Upper lobe of right lung (tissue), 1 donor: ENCODE measurements at regions not wholly inside any gene's neighbourhood (a gene's known extent, or its start where the extent isn't known, plus 50 kb on each side); places are given as distances from the start of the nearest gene placed in this dataset. TPM values are rescaled to one million over a fixed set of nuclear protein-coding genes. Genes with fewer than 3 reads are reported as not detected.

ENCODE experiments used
- ATAC-seq: fragments of 200-7000 bp; cut with Tn5 transposase; one replicate; pipeline ENCODE4 v1.9.1; 2020; ENCODE audit warnings: mild to moderate bottlenecking, moderate library complexity
- DNase-seq: peaks from one replicate; pipeline ENCODE4 v3.0.0-alpha.2; 2020
- H3K27ac ChIP-seq: fragments of 200-600 bp; one replicate; pipeline ENCODE4 v1.8.0; 2022
- H3K27me3 ChIP-seq: fragments of 200-600 bp; one replicate; pipeline ENCODE4 v1.8.0; 2022; ENCODE audit warnings: mild to moderate bottlenecking
- H3K36me3 ChIP-seq: fragments of 200-600 bp; one replicate; pipeline ENCODE4 v1.8.0; 2022
- H3K4me1 ChIP-seq: fragments of 200-600 bp; one replicate; pipeline ENCODE4 v1.8.0; 2022
- H3K4me3 ChIP-seq: fragments of 200-600 bp; one replicate; pipeline ENCODE4 v1.8.0; 2022; ENCODE audit warnings: mild to moderate bottlenecking
- H3K9me3 ChIP-seq: fragments of 200-600 bp; one replicate; pipeline ENCODE4 v1.8.0; 2022
- intact Hi-C: fragments of 100-400 bp; cut with DNase I; formaldehyde crosslinking; loops from one replicate; pipeline ENCODE4 v1.11.0; 2022
- microRNA-seq: library from miRNA; unstranded; fragments of <30 nt; microRNA quantifications from one replicate; pipeline ENCODE4 v1.2.0, GENCODE V29; 2020; ENCODE audit warnings: borderline microRNAs expressed
- TF ChIP-seq, protein P1 (sequence below): fragments of 200-600 bp; IDR thresholded peaks from one replicate; pipeline ENCODE4 v1.8.0; 2022; ENCODE audit warnings: antibody characterized with exemption
- donor health status: DM: no; HTN: yes; CAD: no; lungs with severe emphysema.

DNA sequence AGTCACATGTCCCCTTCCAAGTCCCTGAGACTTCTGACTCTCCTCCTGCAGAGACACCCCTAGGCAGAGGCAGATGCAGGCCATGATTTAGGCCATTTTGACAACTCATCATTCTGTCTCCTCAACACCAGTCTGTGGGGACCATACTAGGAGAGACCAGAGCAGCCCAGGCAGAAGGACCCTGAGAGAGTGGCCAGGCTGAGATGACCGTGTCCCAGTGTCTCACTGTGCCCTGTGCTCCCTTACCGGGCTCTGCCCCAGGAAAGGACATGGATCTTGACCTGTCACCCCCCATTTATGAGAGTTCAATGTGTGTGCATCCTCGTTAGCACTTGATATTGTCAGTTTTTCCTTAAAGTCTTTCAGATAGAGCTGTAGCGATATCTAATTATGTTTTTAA is 52.4 kb upstream of the IGLL5 start:
- H3K9me3 ChIP-seq: no peaks in the 10 kb centered on the region
- no peak for DNase-seq
- H3K4me1 ChIP-seq: no peaks in the 10 kb centered on the region
- TF ChIP-seq, protein P1, sequence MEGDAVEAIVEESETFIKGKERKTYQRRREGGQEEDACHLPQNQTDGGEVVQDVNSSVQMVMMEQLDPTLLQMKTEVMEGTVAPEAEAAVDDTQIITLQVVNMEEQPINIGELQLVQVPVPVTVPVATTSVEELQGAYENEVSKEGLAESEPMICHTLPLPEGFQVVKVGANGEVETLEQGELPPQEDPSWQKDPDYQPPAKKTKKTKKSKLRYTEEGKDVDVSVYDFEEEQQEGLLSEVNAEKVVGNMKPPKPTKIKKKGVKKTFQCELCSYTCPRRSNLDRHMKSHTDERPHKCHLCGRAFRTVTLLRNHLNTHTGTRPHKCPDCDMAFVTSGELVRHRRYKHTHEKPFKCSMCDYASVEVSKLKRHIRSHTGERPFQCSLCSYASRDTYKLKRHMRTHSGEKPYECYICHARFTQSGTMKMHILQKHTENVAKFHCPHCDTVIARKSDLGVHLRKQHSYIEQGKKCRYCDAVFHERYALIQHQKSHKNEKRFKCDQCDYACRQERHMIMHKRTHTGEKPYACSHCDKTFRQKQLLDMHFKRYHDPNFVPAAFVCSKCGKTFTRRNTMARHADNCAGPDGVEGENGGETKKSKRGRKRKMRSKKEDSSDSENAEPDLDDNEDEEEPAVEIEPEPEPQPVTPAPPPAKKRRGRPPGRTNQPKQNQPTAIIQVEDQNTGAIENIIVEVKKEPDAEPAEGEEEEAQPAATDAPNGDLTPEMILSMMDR: no peak
- no peak for ATAC-seq
- peaks cover 3% of the 10 kb centered on the region for H3K27me3 ChIP-seq
- no peak overlapping the region for H3K27ac ChIP-seq
- no peaks in the 10 kb centered on the region for H3K36me3 ChIP-seq
- intact Hi-C loops: no loop called here
- H3K4me3 ChIP-seq: no peak overlapping the region

DNA sequence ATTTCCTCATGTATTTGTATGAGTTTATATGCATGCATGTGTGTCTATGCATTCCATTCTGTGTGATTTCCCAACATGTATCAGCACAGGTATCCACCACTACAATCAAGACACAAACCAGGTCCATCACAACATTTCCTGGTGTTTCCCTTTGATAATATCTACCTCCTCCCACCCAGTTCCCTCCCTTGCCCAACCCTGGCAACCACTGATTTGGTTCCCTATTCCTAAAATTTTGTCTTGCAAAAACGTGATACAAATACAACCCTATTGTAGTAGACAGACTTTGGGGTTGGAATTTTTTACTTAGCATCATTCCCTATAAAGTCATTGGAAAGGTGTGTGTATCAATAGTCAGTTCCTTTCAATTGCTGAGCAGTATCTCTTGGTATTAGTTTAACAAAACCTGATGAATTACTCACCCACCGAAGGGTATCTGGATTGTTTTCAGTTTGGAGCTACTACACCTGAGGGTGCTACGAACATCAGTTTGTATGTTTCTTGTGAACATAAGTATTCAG is 51.8 kb upstream of the IGLL5 start:
- H3K4me1 ChIP-seq: no peaks in the 10 kb centered on the region
- H3K27ac ChIP-seq: no peak overlapping the region
- intact Hi-C loops: no loop called here
- no peak overlapping the region for H3K4me3 ChIP-seq
- no peak for ATAC-seq
- no peak for DNase-seq
- TF ChIP-seq, protein P1: no peak
- no peaks in the 10 kb centered on the region for H3K36me3 ChIP-seq
- peaks cover 3% of the 10 kb centered on the region for H3K27me3 ChIP-seq
- H3K9me3 ChIP-seq: no peaks in the 10 kb centered on the region

DNA sequence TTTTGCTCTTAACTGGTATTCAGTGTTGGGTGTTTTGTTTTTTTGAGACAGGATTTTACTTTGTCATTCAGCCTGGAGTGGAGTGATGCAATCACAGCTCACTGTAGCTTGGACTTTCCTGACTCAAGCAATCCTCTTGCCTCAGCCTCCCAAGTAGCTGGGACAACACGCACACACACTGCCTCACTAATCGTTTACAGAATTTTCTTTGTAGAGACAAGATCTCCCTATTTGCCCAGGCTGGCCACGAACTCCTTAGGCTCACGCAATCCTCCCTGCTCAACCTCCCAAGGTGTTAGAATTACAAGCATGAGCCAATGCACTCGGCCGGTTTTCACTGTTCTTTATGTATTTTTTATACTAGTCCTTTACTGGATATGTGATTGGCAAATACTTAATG is 51.0 kb upstream of the IGLL5 start:
- Histone ChIP-seq H3K27me3 (peaks cover 3% of the 10 kb centered on the region), H3K36me3 (no peaks in the 10 kb centered on the region), H3K27ac (no peak overlapping the region), H3K9me3 (no peaks in the 10 kb centered on the region), H3K4me3 (no peak overlapping the region), H3K4me1 (no peaks in the 10 kb centered on the region)
- intact Hi-C loops: no loop called here
- ATAC-seq (no peak), DNase-seq (no peak)
- TF ChIP-seq, protein P1: no peak

Small RNAs in the stretch of these regions (microRNA-seq; reads per million reads assigned to microRNA genes)
- not detected for gene MIR650
